HG03064 (cell line): ENCODE measurements at regions not wholly inside any gene's neighbourhood (a gene's known extent, or its start where the extent isn't known, plus 50 kb on each side); places are given as distances from the start of the nearest gene placed in this dataset.

ENCODE experiments used
- ATAC-seq: cut with Tn5 transposase; IDR thresholded peaks from one replicate; pipeline ENCODE4 v1.9.1; 2021; ENCODE audit warnings: low read depth; ENCODE audit not compliant: unreplicated experiment

- no peak for ATAC-seq
Observed at GRCh38 chr14:62616668-62617067, 428.6 kb downstream of the KCNH5 start.

DNA sequence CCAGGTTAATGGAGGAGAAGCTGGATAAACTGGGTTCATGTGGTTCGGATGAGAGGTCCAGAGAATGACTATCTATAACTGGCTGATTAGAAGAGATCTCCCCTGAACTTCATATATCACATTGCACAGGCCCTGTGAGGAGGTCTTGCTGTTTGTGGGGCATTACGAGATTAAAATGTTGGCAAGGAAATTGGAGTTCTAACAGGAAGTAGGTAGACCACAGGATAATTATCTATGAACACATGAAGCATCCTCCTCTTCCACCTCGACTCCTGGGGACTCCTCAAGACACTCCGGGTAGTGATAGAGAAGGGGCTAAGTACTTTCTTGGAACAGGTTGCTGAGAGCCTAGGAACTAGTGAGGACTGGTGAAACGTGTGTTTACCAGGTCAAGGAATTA lies 418.8 kb downstream of the KCNH5 start:
- no peak for ATAC-seq

- no peak for ATAC-seq
Observed at GRCh38 chr14:62629176-62629725, 416.0 kb downstream of the KCNH5 start.

GRCh38 chr14:62631176-62631575 lies 414.1 kb downstream of the KCNH5 start:
- ATAC-seq, result no peak

GRCh38 chr14:62632771-62633170 lies 412.5 kb downstream of the KCNH5 start:
- no peak for ATAC-seq

DNA sequence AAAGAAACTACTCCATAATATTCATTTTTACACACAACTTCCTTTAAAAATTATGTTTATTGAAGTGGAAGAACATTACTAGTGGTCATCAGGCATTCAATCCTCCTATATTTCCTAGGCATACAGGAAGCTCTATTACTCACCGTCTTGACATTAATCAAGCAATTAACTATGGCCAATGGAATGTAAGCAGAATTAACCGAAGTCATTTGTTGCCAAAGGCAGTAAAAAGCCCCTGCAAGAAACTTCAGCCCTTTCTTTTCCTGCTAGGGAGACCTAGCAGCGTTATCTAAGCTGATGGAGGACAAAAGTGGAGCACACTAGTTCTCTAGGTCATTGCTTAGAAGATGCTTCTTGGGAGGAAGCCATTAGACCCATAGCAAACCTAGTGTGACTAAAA lies 399.6 kb downstream of the KCNH5 start:
- no peak for ATAC-seq
